Cardiac muscle cell (in vitro differentiated cells and primary cell): ENCODE measurements at regions not wholly inside any gene's neighbourhood (a gene's known extent, or its start where the extent isn't known, plus 50 kb on each side); places are given as distances from the start of the nearest gene placed in this dataset.

ENCODE experiments used
- DNase-seq, 2 donors: peaks; one replicate each; pipeline versions ENCODE4 v3.0.0 to v3.0.0-alpha.2; 2010 to 2017; ENCODE audit warnings: low read depth in 1 of 2, low spot score in 1 of 2
- H3K27ac ChIP-seq: fragments of 200-600 bp; sonication (generic); 2 replicates; pipeline ENCODE4 v1.5.1; 2016
- H3K27me3 ChIP-seq: fragments of 200-600 bp; sonication (generic); 2 replicates; pipeline ENCODE4 v1.6.0; 2016; ENCODE audit warnings: control low read depth
- H3K36me3 ChIP-seq: fragments of 200-600 bp; sonication (generic); 2 replicates; pipeline ENCODE4 v1.5.1; 2016; ENCODE audit warnings: control low read depth
- H3K4me1 ChIP-seq: fragments of 200-600 bp; sonication (generic); 2 replicates; pipeline ENCODE4 v1.8.1; 2017; ENCODE audit warnings: low read depth, mild to moderate bottlenecking, mixed run types
- H3K4me3 ChIP-seq: fragments of 200-600 bp; sonication (generic); 2 replicates; pipeline ENCODE4 v1.5.1; 2016; ENCODE audit warnings: mild to moderate bottlenecking
- H3K9me3 ChIP-seq: fragments of 200-600 bp; sonication (generic); 2 replicates; pipeline ENCODE4 v1.5.1; 2017; ENCODE audit warnings: low read depth, mild to moderate bottlenecking, control low read depth
- CTCF ChIP-seq: IDR thresholded peaks from 2 replicates; pipeline ENCODE4 v1.5.1; 2012; ENCODE audit warnings: low read depth, mild to moderate bottlenecking, low read length

- H3K9me3 ChIP-seq = no peaks in the 10 kb centered on the region
- H3K4me1 ChIP-seq = no peaks in the 10 kb centered on the region
- no peak for DNase-seq
- TF ChIP-seq CTCF = no peak
- no peak overlapping the region for H3K27ac ChIP-seq
- no peaks in the 10 kb centered on the region for H3K27me3 ChIP-seq
- no peaks in the 10 kb centered on the region for H3K36me3 ChIP-seq
- no peak overlapping the region for H3K4me3 ChIP-seq
Measured at GRCh38 chr4:134126955-134127354, 74.6 kb downstream of the PABPC4L start.

GRCh38 chr4:134126000-134126560 is 75.5 kb downstream of the PABPC4L start:
- Histone ChIP-seq H3K27ac (no peak overlapping the region), H3K9me3 (no peaks in the 10 kb centered on the region), H3K27me3 (no peaks in the 10 kb centered on the region), H3K4me1 (no peaks in the 10 kb centered on the region), H3K36me3 (no peaks in the 10 kb centered on the region), H3K4me3 (no peak overlapping the region)
- no peak for TF ChIP-seq CTCF
- no peak for DNase-seq

- H3K27me3 ChIP-seq = no peaks in the 10 kb centered on the region
- no peak overlapping the region for H3K27ac ChIP-seq
- H3K4me1 ChIP-seq = no peaks in the 10 kb centered on the region
- no peak for TF ChIP-seq CTCF
- DNase-seq = no peak
- H3K4me3 ChIP-seq = no peak overlapping the region
- H3K9me3 ChIP-seq = no peaks in the 10 kb centered on the region
- H3K36me3 ChIP-seq = no peaks in the 10 kb centered on the region
Measured at GRCh38 chr4:134122903-134123302, 78.7 kb downstream of the PABPC4L start.

- DNase-seq = no peak
- H3K27ac ChIP-seq = no peak overlapping the region
- no peaks in the 10 kb centered on the region for H3K9me3 ChIP-seq
- no peaks in the 10 kb centered on the region for H3K36me3 ChIP-seq
- no peaks in the 10 kb centered on the region for H3K4me1 ChIP-seq
- no peak overlapping the region for H3K4me3 ChIP-seq
- no peaks in the 10 kb centered on the region for H3K27me3 ChIP-seq
- TF ChIP-seq CTCF = no peak
Measured at GRCh38 chr4:134117392-134118183, 84.0 kb downstream of the PABPC4L start.

GRCh38 chr4:134089885-134090284 is 111.7 kb downstream of the PABPC4L start:
- Histone ChIP-seq H3K27ac (no peak overlapping the region), H3K27me3 (no peaks in the 10 kb centered on the region), H3K4me1 (no peaks in the 10 kb centered on the region), H3K4me3 (no peak overlapping the region), H3K9me3 (no peaks in the 10 kb centered on the region), H3K36me3 (no peaks in the 10 kb centered on the region)
- no peak for DNase-seq
- no peak for TF ChIP-seq CTCF
